Mucosa of rectum (tissue), 2 donors: ENCODE measurements at regions not wholly inside any gene's neighbourhood (a gene's known extent, or its start where the extent isn't known, plus 50 kb on each side); places are given as distances from the start of the nearest gene placed in this dataset.

Experiments used
- H3K27ac ChIP-seq, 2 donors: one replicate each; pipeline ENCODE4 v1.7.0; 2013; ENCODE audit warnings: inconsistent platforms in 2 of 2, low read depth in 2 of 2, low read length in 2 of 2
- H3K27me3 ChIP-seq, 2 donors: one replicate each; pipeline ENCODE4 v1.7.0; 2013; ENCODE audit warnings: low read length in 2 of 2; ENCODE audit not compliant: control insufficient read depth in 2 of 2, insufficient read depth in 2 of 2
- H3K36me3 ChIP-seq, 2 donors: one replicate each; pipeline ENCODE4 v1.7.0; 2013; ENCODE audit warnings: low read length in 2 of 2; ENCODE audit not compliant: control insufficient read depth in 2 of 2, insufficient read depth in 2 of 2
- H3K4me1 ChIP-seq, 2 donors: one replicate each; pipeline ENCODE4 v1.7.0; 2013; ENCODE audit warnings: low read length in 2 of 2, mild to moderate bottlenecking in 1 of 2; ENCODE audit not compliant: control insufficient read depth in 2 of 2, insufficient read depth in 2 of 2
- H3K4me3 ChIP-seq, 2 donors: one replicate each; pipeline ENCODE4 v1.7.0; 2013; ENCODE audit warnings: low read length in 2 of 2
- H3K9ac ChIP-seq, 2 donors: one replicate each; pipeline ENCODE4 v1.7.0; 2013; ENCODE audit warnings: low read length in 2 of 2, low read depth in 1 of 2, mild to moderate bottlenecking in 1 of 2
- H3K9me3 ChIP-seq, 2 donors: one replicate each; pipeline ENCODE4 v1.7.0; 2013; ENCODE audit warnings: low read length in 2 of 2; ENCODE audit not compliant: control insufficient read depth in 2 of 2
- donor health status: healthy.
- donor health status: Normal muscosa, but diverticular disease.

GRCh38 chr1:55541296-55541695 is 326.1 kb upstream of the USP24 start:
- Histone ChIP-seq H3K4me1 (peaks cover 0 to 5% of the 10 kb centered on the region in 2 donors), H3K36me3 (no peaks in the 10 kb centered on the region), H3K9ac (no peak overlapping the region), H3K27ac (no peak overlapping the region), H3K9me3 (no peaks in the 10 kb centered on the region), H3K4me3 (no peak overlapping the region), H3K27me3 (no peaks in the 10 kb centered on the region)

- Histone ChIP-seq H3K9me3 (no peaks in the 10 kb centered on the region), H3K27me3 (no peaks in the 10 kb centered on the region), H3K4me1 (peaks cover 0 to 7% of the 10 kb centered on the region in 2 donors), H3K4me3 (no peak overlapping the region), H3K27ac (no peak overlapping the region), H3K9ac (no peak overlapping the region), H3K36me3 (no peaks in the 10 kb centered on the region)
Measured at GRCh38 chr1:55539652-55540512, 324.7 kb upstream of the USP24 start.

- Histone ChIP-seq H3K27me3 (no peaks in the 10 kb centered on the region), H3K27ac (no peak overlapping the region), H3K36me3 (no peaks in the 10 kb centered on the region), H3K4me3 (no peak overlapping the region), H3K9ac (no peak overlapping the region), H3K9me3 (no peaks in the 10 kb centered on the region), H3K4me1 (peaks cover 0 to 7% of the 10 kb centered on the region in 2 donors)
Measured at GRCh38 chr1:55538428-55538827, 323.3 kb upstream of the USP24 start.

- no peak overlapping the region for H3K4me3 ChIP-seq
Measured at GRCh38 chr1:55536545-55536865, 321.3 kb upstream of the USP24 start.

GRCh38 chr1:55535724-55536544 is 320.8 kb upstream of the USP24 start:
- H3K9ac ChIP-seq: no peak overlapping the region
- H3K4me3 ChIP-seq: no peak overlapping the region
- H3K9me3 ChIP-seq: no peaks in the 10 kb centered on the region
- H3K36me3 ChIP-seq: no peaks in the 10 kb centered on the region
- peaks cover 0 to 7% of the 10 kb centered on the region in 2 donors for H3K4me1 ChIP-seq
- no peak overlapping the region for H3K27ac ChIP-seq
- no peaks in the 10 kb centered on the region for H3K27me3 ChIP-seq

More at GRCh38 chr1:55536545-55536865, 321.3 kb upstream of the USP24 start:
- H3K27me3 ChIP-seq: no peaks in the 10 kb centered on the region
- H3K27ac ChIP-seq: no peak overlapping the region
- no peaks in the 10 kb centered on the region for H3K9me3 ChIP-seq
- no peak overlapping the region for H3K9ac ChIP-seq
- H3K36me3 ChIP-seq: no peaks in the 10 kb centered on the region
- peaks cover 0 to 7% of the 10 kb centered on the region in 2 donors for H3K4me1 ChIP-seq

GRCh38 chr1:55534565-55535121 is 319.5 kb upstream of the USP24 start:
- Histone ChIP-seq H3K4me3 (no peak overlapping the region), H3K36me3 (no peaks in the 10 kb centered on the region), H3K27ac (no peak overlapping the region), H3K4me1 (peaks cover 0 to 9% of the 10 kb centered on the region in 2 donors), H3K9me3 (no peaks in the 10 kb centered on the region), H3K27me3 (no peaks in the 10 kb centered on the region), H3K9ac (no peak overlapping the region)

GRCh38 chr1:55531644-55532043 is 316.5 kb upstream of the USP24 start:
- no peaks in the 10 kb centered on the region for H3K36me3 ChIP-seq
- H3K9ac ChIP-seq: no peak overlapping the region
- no peaks in the 10 kb centered on the region for H3K9me3 ChIP-seq
- H3K27ac ChIP-seq: no peak overlapping the region
- no peak overlapping the region for H3K4me3 ChIP-seq
- H3K27me3 ChIP-seq: no peaks in the 10 kb centered on the region
- peaks cover 6 to 17% of the 10 kb centered on the region in 2 donors for H3K4me1 ChIP-seq

- Histone ChIP-seq H3K4me3 (no peak overlapping the region), H3K27ac (no peak overlapping the region), H3K27me3 (no peaks in the 10 kb centered on the region), H3K4me1 (peaks cover 6 to 12% of the 10 kb centered on the region in 2 donors), H3K36me3 (no peaks in the 10 kb centered on the region), H3K9ac (no peak overlapping the region), H3K9me3 (no peaks in the 10 kb centered on the region)
Measured at GRCh38 chr1:55530749-55531478, 315.8 kb upstream of the USP24 start.

- Histone ChIP-seq H3K27me3 (no peaks in the 10 kb centered on the region), H3K9ac (no peak overlapping the region), H3K9me3 (no peaks in the 10 kb centered on the region), H3K4me3 (no peak overlapping the region), H3K27ac (no peak overlapping the region), H3K36me3 (no peaks in the 10 kb centered on the region), H3K4me1 (peaks cover 6 to 12% of the 10 kb centered on the region in 2 donors)
Measured at GRCh38 chr1:55529017-55529416, 313.9 kb upstream of the USP24 start.
